Neural progenitor cell (in vitro differentiated cells): ENCODE measurements at regions not wholly inside any gene's neighbourhood (a gene's known extent, or its start where the extent isn't known, plus 50 kb on each side); places are given as distances from the start of the nearest gene placed in this dataset.

Experiments
- EZH2 ChIP-seq: fragments of 200-600 bp; sonication (generic); IDR thresholded peaks from 2 replicates; pipeline ENCODE4 v1.6.1; 2017; ENCODE audit warnings: antibody characterized with exemption, mild to moderate bottlenecking, moderate library complexity
- EZH2phosphoT487 ChIP-seq: fragments of 200-600 bp; sonication (generic); IDR thresholded peaks from 2 replicates; pipeline ENCODE4 v1.6.1; 2017; ENCODE audit warnings: antibody characterized with exemption
- TF ChIP-seq, protein P1 (sequence below): fragments of 200-600 bp; sonication (generic); IDR thresholded peaks from 2 replicates; pipeline ENCODE4 v1.5.1; 2017; ENCODE audit warnings: antibody characterized with exemption, mild to moderate bottlenecking

DNA sequence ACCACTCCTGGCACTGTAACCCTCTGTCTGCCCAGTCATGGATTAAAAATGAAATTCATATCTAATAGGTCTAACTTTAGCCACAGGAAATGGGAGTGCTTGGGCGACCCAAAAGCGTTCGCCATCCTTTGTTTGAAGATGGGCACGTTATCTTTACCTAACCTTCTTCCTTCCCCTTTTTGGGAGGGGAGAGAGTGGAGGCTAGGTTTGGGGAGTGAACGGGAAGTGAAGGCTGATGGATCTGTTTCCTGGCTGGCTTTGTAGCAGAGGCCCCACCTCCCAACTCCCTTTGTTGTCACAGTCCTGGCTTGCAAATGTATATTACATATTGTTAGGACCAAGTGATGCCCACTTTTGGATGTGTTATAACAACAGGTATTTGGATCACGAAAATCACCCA, 98.1 kb upstream of the ARHGEF3 start:
- TF ChIP-seq, protein P1, sequence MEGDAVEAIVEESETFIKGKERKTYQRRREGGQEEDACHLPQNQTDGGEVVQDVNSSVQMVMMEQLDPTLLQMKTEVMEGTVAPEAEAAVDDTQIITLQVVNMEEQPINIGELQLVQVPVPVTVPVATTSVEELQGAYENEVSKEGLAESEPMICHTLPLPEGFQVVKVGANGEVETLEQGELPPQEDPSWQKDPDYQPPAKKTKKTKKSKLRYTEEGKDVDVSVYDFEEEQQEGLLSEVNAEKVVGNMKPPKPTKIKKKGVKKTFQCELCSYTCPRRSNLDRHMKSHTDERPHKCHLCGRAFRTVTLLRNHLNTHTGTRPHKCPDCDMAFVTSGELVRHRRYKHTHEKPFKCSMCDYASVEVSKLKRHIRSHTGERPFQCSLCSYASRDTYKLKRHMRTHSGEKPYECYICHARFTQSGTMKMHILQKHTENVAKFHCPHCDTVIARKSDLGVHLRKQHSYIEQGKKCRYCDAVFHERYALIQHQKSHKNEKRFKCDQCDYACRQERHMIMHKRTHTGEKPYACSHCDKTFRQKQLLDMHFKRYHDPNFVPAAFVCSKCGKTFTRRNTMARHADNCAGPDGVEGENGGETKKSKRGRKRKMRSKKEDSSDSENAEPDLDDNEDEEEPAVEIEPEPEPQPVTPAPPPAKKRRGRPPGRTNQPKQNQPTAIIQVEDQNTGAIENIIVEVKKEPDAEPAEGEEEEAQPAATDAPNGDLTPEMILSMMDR, result no peak
- TF ChIP-seq EZH2phosphoT487, result no peak
- TF ChIP-seq EZH2, result no peak
